Suppressor macrophage treated with lipopolysaccharide for 4 hours (primary cell): ENCODE measurements at regions not wholly inside any gene's neighbourhood (a gene's known extent, or its start where the extent isn't known, plus 50 kb on each side); places are given as distances from the start of the nearest gene placed in this dataset.

Experiments
- DNase-seq: peaks from one replicate; pipeline ENCODE4 v3.0.0-alpha.2; 2020

DNA sequence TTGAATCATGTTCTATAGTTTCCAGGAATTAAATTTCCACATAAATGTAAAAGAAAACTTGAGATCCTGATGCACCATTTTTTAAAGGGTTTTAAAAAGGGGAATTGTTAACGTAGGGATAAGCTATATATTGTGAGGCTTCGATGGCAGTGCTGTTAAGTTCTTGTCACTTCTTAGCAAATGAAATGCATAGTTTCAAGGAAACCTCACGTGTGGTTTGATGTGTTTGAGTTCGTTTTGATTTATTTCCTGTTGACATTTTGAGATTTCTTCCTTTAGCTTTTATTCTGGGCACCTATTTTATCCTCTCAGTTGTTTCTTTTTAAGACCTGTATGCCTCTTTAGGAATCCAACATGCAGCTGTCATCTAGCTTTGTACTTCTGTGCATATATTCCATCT lies 301.0 kb downstream of the DOCK8 start:
- DNase-seq, result no peak

DNA sequence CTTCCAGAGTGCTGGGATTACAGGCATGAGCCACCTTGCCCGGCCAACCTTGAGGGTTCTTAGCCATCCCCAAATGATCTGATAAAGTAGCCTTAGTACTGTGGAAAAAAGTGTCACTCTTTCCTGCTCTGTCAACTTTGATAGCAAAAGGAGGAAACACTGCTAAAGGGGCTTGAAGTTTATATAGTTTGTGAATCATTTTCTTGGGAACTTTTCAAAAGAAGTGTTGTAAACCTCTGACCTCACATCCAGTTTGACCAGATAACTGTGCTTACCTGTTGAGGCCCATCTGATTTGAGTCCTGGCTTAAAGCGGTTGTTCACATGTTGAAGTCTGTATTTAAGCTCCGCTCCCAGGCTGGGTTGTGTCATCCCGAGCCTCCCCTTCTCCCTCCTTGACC lies 303.3 kb downstream of the DOCK8 start:
- no peak for DNase-seq

DNA sequence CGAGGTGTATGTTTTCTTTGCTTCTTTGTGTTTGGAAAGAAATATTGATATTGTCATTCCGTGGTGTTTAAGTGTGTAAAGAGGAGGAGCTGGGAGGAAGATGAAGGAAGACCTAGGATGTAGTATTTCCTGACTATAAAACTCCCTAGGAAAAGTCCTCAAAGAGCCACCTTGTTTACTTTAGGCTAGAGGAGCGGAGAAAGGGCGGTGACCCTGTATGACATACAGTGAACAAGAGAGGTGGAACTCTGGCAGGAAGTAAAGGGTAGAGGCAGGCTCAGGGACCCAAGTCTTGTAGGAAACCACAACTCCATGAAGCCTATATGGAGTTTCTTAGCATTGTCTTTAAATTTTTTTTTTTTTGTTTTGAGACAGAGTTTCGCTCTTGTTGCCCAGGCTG lies 303.9 kb downstream of the DOCK8 start:
- no peak for DNase-seq

DNA sequence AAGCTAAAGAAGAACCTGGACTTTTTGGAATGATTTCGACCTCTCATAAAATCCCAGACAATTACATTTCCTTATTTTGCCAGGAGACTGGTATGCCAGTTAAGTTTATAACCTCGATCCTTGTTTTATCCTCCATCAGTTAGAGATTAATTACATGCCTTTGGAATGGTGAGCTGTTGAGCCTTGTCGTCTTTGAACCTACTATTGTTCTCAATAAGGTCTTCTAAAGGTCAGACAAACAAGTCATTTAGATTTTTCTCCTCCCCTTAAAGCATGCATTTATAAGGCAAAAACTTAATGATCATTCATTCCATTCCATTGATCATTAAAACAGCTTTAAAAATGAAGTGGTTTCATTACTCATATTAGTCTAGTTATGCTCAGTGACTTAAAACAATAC lies 304.9 kb downstream of the DOCK8 start:
- DNase-seq, result no peak

DNA sequence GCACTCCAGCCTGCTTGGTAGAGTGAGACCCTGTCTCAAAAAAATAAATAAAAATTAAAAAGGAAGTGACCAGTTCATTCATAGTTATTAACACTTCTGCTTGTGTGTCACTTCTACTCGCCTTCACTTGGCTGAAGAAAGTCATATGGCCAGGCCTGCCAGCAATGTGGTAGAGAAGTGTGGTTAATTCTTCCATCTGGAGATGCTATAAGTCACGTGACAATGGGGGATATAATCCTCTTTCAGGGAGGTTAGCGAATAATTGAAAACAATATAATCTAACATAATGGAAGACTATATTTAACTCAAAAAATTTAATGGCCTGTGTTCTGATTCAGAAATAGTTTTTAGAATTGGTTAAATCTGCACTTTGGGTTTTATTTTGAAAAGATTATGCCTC lies 305.6 kb downstream of the DOCK8 start:
- DNase-seq, result no peak

DNA sequence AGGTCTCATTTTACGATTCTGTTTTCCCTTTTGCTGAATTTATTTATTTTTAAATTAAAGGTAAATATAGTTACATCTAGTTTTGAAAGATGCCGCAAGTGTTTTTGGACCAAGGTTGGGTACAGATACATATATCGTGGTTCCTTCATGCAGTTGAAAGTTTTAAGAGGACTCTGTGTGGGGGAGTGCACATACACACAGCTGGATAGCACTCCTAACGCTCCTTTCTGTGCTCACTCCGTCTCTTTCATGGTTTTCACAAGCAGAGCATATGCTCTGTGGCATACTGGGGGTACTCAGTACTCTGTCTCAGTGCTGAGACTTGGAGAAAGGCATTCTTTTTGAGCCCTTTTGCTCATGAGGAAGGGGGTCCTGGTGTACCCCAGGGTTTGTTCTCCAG lies 307.5 kb downstream of the DOCK8 start:
- no peak for DNase-seq

DNA sequence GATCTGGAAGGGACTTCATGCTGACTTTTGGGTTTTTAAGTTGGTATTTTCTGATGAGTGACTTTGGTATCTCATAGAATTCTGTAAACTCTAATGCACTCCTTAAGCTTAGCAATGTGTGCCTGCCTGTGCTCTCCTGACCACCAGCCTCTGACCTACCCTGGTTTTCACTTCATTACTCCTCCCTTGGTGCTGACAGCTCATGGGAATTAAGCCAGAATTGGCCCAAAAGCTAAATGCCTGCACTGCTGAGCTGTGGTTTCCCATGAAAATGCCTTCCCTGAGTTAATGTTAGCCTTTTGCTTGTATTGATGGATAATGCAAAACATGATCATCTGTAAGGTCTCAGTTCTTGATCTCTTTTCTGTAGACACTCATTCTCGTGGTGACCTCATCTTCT lies 308.0 kb downstream of the DOCK8 start:
- DNase-seq, result no peak

DNA sequence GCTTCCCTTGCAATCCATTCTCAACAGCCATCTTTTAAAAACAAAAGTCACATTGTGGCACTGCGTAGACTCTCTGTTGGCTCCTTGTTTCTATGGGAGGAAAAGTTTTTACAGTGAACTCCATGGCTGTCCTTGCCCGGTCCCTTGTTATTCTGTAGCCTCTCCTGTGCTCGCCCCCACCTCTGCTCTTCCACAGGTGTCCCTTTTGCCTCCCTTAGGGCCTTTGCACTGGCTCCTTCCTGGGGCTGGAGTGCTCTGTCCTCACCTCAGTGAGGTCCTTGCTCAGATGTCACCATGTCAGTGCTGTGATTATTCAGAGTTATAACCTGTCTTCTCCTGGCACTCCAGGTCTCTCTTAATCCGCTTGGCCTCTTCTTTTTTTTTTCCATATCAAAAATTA lies 308.8 kb downstream of the DOCK8 start:
- no peak for DNase-seq

DNA sequence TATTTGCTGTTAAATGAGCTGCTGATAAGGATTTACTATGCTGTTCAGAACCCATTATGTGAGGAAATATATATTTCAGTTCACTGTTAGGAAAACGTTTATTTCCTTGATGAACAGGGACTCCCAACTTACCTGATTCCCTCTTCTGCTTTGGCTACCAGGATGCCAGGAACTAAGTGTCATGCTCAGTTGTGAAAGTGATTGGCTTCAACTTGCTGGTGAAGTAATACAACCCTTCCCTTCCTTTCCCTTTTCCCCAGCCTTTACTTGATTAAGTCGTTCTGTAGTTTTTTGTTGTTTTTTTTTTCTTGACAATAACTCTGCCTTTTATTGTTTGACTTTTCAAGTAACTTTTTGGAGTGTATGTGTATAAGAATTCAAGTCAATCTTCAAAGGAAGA lies 309.3 kb downstream of the DOCK8 start:
- no peak for DNase-seq

DNA sequence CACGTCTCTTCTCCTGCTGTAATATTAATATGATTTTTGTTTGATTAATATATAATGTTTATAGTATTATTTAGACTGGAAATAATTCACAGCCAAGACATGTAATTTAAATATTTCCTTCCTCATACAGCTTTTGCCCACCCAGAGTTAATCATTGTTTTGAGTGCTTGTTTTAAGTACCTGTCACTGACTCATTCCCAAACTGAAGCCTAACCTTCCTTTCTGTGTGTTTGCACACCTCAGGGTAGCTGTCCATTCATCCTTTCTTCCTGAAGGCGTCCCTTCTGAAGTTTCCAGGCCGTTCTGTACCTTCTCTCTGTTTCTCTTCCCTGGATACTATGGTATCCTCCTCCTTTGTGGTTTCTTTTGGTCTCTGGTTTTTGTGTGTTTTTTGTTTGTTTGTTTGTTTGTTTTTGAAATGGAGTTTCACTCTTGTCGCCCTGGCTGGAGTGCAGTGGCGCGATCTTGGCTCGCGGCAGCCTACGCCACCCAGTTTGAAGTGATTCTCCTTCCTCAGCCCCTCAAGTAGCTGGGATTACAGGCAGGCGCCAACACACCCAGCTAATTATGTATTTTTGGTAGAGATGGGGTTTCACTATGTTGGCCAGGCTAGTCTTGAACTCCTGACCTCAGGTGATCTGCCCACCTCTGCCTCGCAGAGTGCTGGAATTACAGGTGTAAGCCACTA lies 312.4 kb downstream of the DOCK8 start:
- DNase-seq, result no peak

DNA sequence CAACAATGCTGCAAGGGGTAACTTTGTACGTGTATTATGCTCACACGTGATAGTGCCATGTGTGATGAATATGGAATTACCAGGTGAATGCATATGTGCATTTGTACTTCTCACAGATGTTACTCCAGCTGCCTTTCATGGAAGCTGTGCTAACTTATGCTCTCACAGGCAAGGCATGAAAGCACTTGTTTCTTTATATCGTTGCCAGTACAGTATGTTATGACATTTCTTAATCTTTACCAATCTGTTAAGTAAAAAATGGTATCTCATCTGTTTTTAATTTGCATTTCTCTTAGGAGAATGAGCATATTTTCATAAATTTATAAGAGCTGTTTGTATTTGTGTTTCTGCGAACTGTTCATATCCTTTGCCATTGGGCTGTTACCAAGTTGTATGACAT lies 311.8 kb upstream of the DMRT1 start:
- no peak for DNase-seq

DNA sequence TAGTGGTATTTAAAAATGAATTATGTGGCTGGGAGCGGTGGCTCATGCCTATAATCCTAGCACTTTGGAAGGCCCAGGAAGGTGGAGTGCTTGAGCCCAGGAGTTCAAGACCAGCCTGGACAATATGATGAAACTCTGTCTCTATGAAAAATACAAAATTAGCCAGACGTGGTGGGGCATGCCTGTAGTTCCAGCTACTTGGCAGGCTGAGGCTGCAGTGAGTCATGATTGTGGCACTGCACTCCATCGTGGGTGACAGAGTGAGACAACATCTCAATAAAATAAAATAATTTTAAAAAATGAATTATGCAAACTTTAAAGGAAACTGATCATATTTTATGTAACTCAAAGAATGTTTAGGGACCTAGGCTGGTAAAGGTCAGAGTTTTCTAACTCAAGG lies 310.8 kb upstream of the DMRT1 start:
- no peak for DNase-seq

DNA sequence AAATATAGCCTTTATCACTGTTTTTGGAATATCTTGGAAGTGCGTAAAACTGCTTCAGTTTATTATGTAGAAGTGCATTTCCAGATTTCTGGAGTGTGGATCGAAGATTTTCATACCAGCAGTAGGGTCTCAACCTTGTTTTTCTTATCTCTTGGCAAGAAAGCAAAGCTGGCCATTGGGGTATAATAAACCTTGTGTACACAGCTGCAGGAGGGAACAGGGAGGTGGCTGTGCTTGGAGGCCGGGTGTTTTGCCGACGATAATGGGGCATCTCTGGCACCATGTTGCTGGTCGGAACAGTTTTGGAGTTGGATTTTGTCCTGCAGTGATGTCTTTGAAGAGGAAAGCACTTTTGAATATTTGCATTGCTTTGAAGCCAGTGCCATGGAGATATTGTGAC lies 308.8 kb upstream of the DMRT1 start:
- no peak for DNase-seq

DNA sequence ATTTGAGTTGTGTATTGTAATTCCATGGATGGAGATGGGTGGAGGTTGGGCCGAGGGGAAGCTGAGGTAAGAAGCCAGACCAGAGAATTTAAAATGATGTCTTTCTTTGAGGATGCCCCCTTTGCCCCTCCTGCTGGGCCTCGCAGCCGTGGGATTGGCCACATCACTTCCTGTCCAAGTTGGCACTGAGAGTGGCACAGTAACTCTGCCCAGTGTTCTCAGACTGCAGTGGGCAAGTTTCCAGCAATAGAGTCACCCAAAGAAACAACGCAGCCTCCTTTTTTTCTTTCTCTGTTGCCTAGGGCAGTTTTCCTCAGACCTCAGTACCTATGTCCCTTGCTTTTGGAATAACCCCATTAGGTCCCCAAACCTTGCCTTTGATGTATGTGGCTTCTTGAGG lies 306.6 kb upstream of the DMRT1 start:
- no peak for DNase-seq

DNA sequence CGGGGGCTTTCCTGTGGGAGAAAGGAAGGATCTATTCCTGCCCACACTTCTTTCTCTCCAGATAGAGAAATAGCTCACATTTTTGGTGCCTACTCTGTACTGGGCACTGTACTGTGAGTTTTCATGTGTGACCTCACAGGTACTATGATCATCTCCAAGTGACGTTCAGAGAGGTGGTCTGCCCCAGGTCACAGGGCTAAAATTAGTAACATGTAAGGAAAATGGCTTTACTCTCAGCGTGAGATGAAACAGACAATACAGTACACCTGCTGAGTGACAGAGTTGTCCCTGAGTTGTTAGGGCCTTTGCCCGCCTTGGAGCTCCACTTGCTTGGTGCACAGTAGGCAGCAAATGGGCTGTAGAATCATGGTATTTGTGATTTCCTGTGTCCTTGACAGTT lies 306.1 kb upstream of the DMRT1 start:
- no peak for DNase-seq

DNA sequence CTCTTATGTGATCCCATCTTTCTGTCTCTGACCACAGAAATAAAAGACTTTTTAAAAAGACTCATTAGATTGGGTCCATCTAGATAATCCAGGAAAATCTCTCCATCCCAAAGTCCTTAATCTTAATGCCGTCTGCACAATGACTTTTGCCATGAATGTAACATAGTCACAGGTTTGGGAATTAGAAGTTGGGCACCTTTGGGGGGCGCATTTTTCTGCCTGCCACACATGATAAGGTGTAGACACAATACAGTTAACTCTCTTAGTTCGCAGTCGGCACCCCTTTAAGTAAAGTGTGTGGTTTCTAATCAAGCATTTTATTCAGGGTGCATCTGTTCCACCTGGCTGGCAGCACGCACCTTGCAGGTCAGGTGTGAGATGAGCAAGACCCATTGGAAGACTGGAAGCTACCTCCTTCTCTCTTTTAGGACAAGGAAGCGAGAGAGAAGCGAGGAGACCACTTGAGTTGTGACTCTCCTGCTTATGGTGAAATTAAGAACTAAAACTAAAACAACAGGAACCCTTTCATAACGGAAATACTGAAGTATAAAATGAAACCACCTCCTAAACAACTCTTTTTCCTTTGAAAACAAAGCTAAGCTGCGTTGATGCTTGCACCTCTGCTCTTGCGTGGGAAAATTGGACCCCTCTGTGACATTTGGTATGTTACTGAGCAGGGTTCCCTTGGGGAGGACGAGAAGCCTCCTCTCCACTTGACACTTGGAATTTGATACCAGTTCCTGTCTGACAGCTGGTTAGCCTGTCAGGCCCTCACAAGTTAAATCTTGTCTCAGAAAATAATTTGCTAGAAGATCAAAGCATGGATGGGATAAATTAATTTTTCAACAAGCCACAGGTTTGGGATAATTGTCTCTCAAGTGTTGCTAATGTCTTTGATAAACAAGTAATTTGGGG lies 304.6 kb upstream of the DMRT1 start:
- no peak for DNase-seq

DNA sequence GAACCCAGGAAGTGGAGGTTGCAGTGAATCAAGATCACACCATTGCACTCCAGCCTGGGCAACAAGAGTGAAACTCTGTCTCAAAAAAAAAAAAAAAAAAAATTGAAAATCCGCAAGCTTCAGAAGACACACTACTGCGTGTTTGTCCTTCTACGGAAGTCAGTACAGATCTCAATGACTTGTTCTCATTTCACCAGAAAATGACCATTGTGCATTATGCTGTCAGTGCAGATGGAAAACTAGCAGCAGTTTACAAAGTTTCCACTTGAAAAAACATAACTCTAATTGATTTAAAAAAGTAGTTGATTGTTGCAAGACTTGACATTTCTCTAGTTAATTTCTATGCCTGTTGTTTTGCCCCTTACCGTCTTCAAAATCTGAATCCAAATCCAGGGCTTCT lies 298.0 kb upstream of the DMRT1 start:
- DNase-seq, result no peak

DNA sequence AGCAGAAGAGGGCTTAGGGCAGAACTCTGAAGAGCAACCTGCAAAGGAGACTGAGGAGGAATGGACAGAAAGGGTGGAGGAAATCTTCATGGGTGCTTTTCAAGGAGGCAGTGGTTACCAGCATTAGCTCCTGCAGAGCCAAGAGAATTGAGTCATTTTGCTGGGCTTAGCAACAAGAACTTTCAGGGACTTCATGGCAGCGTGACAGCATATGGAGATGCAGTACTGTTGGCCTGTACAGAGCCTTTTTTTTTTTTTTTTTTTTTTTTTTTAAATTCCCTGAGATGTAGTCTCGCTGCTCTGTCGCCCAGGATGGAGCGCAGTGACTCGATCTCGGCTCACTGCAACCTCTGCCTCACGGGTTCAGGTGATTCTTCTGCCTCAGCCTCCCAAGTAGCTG lies 296.0 kb upstream of the DMRT1 start:
- no peak for DNase-seq

DNA sequence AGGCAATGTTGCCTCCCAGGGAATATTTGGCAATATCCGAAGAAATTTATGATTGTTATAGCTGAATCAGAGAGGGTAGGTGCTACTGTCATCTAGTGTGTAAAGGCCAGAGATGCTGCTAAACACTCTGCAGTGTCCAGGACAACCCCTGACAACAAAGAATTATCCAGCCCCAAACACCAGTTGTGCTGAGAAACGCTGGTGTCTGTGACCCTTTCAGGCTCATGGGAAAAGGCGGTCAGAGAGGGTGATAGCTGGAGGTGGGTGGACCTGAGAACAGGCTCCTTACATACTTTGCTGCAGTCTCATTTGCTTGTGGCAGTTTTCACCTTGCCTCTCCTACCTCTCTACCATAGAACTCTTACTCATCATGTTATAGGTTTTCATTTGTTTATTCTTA lies 295.3 kb upstream of the DMRT1 start:
- DNase-seq, result no peak

DNA sequence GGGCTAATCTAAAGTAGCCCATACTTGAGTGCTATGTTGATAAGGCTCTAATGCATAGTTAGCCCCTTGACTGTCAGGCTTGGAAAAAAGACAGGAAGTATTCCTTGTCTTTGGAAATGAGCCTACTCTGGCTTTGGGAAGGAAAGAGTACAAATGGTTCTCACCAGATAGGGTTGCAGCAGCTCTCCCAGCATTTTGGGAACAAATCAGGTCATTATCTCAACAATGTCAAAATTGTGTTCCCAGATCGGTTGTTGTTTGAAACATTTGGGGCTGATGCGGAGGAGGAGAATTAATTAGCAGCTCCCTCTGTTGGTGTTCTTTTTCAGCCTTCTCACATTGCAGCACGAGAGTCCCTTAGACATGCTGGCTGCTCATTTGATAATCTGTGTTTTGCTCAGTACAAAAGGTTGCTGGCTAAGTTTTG lies 294.7 kb upstream of the DMRT1 start:
- no peak for DNase-seq

DNA sequence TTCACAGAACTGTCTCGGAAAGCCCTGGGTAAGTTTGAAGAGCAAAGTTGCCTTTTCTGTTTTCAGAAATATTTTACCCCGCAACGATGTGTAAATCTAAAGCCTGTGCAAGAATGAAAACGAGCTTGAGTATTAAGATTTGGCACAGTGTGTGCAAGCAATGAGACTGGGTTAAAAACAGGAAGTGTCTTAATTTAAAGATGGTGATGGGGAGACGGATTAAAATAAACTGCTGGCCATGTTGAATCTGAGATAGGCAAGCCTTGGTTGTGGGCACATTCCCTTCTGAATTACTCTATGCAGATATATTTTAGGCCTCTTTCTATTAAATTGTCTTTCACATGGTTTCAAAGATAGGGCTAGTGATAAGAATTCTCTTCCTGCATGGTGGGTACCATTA lies 294.2 kb upstream of the DMRT1 start:
- DNase-seq, result no peak

DNA sequence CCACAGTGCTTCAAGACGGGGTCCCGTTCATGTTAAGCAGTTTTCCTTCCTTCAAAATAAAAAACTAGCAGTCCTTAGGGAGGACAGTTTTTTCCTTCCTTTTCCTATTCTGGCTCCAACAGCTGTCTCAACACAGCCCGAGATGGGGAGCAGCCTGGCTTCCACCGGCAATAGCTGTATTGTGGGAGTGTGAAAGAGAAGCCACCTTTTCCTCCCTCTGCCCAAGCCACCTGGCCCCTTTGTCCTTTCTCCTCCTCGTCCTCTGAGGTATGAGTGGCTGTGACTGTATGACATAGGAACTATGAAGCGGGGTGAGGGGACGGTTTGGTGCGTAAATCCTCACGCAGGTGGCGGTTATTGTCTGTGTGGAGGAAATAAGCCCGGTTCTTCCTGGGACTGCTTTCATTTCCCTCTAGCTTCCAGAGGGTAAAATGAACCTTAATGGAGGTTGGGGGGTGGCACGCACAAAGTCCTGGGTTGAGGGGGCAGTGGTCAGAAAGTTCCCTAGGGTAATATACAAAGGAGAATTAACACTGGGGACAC lies 292.0 kb upstream of the DMRT1 start:
- no peak for DNase-seq

DNA sequence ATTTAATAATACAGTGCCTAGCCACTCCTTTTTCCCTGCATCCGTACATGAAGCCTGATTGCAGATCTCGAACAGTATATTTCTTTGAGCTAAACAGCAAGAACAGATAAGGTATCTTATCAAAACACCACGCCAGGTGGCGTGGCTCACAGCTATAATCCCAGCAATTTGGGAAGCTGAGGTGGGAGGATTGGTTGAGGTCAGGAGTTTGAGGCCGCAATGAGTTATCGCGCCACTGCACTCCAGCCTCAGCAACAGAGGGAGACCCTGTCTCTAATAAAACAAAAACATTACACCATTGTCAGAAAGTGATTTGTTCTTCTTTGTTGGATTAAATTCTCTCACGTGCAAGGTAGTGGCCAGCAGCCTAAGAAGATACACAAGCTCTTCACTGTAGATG lies 291.2 kb upstream of the DMRT1 start:
- DNase-seq, result no peak
